ENCODE measurements at regions not wholly inside any gene's neighbourhood (a gene's known extent, or its start where the extent isn't known, plus 50 kb on each side); places are given as distances from the start of the nearest gene placed in this dataset.

GRCh38 chr3:124582621-124583395 lies 147.4 kb upstream of the UMPS start (continued):
- TF ChIP-seq ZBTB10 (CRISPR knock-in tag; IDR thresholded peaks at IDR 0.05; ENCODE audit: borderline replicate concordance) (no peak), SAP130 (CRISPR knock-in tag; IDR thresholded peaks at IDR 0.05; ENCODE audit: low read depth) (0 out of 2 replicates have a peak, but pooled peaks have one; percentile 18), ZNF121 (CRISPR knock-in tag; IDR thresholded peaks at IDR 0.05) (peak; percentile 60; the same call in 1 of the 2 replicates), HIVEP1 (CRISPR knock-in tag; IDR thresholded peaks at IDR 0.05) (no peak), RARA (CRISPR knock-in tag; IDR thresholded peaks at IDR 0.05) (peak; percentile 64; the same call in 1 of the 2 replicates), ZNF276 (CRISPR knock-in tag; IDR thresholded peaks at IDR 0.05; ENCODE audit: low read depth) (no peak), TARDBP (CRISPR knock-in tag; IDR thresholded peaks at IDR 0.05) (0 out of 2 replicates have a peak, but pooled peaks have one; percentile 29), RBM22 (optimal IDR thresholded peaks at IDR 0.05; ENCODE audit: low read length) (no peak), ZNF230 (CRISPR knock-in tag; IDR thresholded peaks at IDR 0.05) (no peak), PHF21A (CRISPR knock-in tag; IDR thresholded peaks at IDR 0.05) (peak; percentile 27; the same call in 1 of the 2 replicates)
- TF ChIP-seq, protein P1, sequence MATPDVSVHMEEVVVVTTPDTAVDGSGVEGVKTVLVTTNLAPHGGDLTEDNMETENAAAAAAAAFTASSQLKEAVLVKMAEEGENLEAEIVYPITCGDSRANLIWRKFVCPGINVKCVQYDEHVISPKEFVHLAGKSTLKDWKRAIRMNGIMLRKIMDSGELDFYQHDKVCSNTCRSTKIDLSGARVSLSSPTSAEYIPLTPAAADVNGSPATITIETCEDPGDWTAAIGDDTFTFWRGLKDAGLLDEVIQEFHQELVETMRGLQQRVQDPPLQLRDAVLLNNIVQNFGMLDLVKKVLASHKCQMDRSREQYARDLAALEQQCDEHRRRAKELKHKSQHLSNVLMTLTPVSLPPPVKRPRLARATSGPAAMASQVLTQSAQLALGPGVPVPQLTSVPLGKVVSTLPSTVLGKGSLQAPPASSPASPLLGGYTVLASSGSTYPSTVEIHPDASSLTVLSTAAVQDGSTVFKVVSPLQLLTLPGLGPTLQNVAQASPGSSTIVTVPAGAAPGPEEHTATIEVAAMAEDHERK (CRISPR knock-in tag; IDR thresholded peaks at IDR 0.05; ENCODE audit: low read depth), result no peak

Data from HepG2 (cell line).